ENCODE measurements at regions not wholly inside any gene's neighbourhood (a gene's known extent, or its start where the extent isn't known, plus 50 kb on each side); places are given as distances from the start of the nearest gene placed in this dataset.

DNA sequence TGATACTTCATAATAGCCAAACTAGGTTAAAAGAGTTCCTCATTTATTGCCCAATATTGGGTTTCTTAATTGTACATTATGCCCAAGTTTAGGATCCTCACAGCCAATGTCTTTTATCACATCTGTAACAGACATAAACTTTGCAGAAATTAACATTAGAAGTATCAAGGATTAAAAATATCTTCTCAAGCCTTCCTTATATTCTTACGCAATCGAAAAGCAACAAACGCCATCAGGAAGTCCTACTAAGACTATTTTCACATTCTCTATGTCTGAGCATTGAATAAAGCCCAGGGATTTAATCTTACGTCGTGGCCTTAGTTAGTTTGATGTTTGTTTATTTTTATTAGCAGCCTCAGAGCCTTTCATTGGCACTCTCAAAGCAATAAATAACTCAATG, 1660.4 kb upstream of the MIR17HG start:
- TF ChIP-seq POLR2AphosphoS5 (IDR thresholded peaks at IDR 0.05): no peak
- TF ChIP-seq, protein P1, sequence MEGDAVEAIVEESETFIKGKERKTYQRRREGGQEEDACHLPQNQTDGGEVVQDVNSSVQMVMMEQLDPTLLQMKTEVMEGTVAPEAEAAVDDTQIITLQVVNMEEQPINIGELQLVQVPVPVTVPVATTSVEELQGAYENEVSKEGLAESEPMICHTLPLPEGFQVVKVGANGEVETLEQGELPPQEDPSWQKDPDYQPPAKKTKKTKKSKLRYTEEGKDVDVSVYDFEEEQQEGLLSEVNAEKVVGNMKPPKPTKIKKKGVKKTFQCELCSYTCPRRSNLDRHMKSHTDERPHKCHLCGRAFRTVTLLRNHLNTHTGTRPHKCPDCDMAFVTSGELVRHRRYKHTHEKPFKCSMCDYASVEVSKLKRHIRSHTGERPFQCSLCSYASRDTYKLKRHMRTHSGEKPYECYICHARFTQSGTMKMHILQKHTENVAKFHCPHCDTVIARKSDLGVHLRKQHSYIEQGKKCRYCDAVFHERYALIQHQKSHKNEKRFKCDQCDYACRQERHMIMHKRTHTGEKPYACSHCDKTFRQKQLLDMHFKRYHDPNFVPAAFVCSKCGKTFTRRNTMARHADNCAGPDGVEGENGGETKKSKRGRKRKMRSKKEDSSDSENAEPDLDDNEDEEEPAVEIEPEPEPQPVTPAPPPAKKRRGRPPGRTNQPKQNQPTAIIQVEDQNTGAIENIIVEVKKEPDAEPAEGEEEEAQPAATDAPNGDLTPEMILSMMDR (IDR thresholded peaks at IDR 0.05): no peak

Data from sigmoid colon (tissue), 4 donors.